ENCODE measurements at regions not wholly inside any gene's neighbourhood (a gene's known extent, or its start where the extent isn't known, plus 50 kb on each side); places are given as distances from the start of the nearest gene placed in this dataset.

GRCh38 chr5:53261245-53261644 lies 151.7 kb upstream of the MOCS2 start:
- no peak for TF ChIP-seq CTCF (conservative IDR thresholded peaks at IDR 0.05; ENCODE audit: low read depth, low read length)
- no peak for TF ChIP-seq EZH2 (IDR thresholded peaks at IDR 0.05; ENCODE audit: low read length, unreplicated experiment)
- TF ChIP-seq EZH2phosphoT487 (IDR thresholded peaks at IDR 0.05; ENCODE audit: borderline replicate concordance, low read length): no peak

Measured in PC-3 (cell line).